ENCODE measurements at regions not wholly inside any gene's neighbourhood (a gene's known extent, or its start where the extent isn't known, plus 50 kb on each side); places are given as distances from the start of the nearest gene placed in this dataset.

DNA sequence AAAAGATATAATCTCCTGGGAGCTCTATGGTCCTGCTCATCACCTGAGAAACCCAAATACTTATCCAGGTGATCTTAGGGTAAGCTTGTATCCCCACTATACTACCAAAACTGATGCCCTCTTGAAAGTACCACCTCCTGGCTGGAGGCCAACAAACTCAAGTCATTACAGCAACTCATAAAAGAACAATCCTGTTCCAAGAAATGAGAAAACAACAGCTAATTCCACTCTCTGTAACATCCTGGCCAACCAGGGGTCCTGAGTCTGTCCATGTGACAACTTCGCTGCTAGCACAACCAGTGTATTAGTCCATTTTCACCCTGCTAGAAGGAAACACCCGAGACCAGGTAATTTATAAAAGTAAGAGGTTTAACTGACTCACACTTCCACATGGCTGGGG is 190.0 kb upstream of the BMP4 start:
- Histone ChIP-seq H3K9ac (ENCODE audit: insufficient read depth, low read length) (no peak overlapping the region), H3K27me3 (ENCODE audit: control insufficient read depth, insufficient read depth, low read length) (no peaks in the 10 kb centered on the region), H3K79me2 (ENCODE audit: control insufficient read depth, insufficient read depth, low read length) (no peaks in the 10 kb centered on the region), H3K27ac (ENCODE audit: insufficient read depth, low read length) (no peak overlapping the region), H4K20me1 (ENCODE audit: control insufficient read depth, extremely low read depth, insufficient read depth, low read length) (no peaks in the 10 kb centered on the region), H3K4me3 (replicated peaks in 1 of 4; ENCODE audit: control extremely low read depth in 1 of 4, insufficient read depth in 1 of 4, low read depth in 3 of 4, low read length in 4 of 4) (no peak overlapping the region), H3K4me2 (ENCODE audit: extremely low read depth, insufficient read depth, low read length) (no peak overlapping the region), H2AFZ (ENCODE audit: low read length) (no peak overlapping the region), H3K9me3 (ENCODE audit: control insufficient read depth, insufficient read depth, low read depth, low read length) (no peaks in the 10 kb centered on the region), H3K36me3 (ENCODE audit: control insufficient read depth, insufficient read depth, low read length) (no peaks in the 10 kb centered on the region), H3K4me1 (ENCODE audit: control insufficient read depth, extremely low read depth, insufficient read depth, low read length) (no peaks in the 10 kb centered on the region)
- no peak for TF ChIP-seq EZH2 (IDR thresholded peaks at IDR 0.05; ENCODE audit: low read length, missing control alignments)
- TF ChIP-seq, protein P1, sequence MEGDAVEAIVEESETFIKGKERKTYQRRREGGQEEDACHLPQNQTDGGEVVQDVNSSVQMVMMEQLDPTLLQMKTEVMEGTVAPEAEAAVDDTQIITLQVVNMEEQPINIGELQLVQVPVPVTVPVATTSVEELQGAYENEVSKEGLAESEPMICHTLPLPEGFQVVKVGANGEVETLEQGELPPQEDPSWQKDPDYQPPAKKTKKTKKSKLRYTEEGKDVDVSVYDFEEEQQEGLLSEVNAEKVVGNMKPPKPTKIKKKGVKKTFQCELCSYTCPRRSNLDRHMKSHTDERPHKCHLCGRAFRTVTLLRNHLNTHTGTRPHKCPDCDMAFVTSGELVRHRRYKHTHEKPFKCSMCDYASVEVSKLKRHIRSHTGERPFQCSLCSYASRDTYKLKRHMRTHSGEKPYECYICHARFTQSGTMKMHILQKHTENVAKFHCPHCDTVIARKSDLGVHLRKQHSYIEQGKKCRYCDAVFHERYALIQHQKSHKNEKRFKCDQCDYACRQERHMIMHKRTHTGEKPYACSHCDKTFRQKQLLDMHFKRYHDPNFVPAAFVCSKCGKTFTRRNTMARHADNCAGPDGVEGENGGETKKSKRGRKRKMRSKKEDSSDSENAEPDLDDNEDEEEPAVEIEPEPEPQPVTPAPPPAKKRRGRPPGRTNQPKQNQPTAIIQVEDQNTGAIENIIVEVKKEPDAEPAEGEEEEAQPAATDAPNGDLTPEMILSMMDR (conservative IDR thresholded peaks at IDR 0.05 in 1 of 2, IDR thresholded peaks at IDR 0.05 in 1 of 2; ENCODE audit: low read depth in 1 of 2, low read length in 2 of 2): no peak
- DNase-seq (ENCODE audit: low read depth in 2 of 2): no peak

DNA sequence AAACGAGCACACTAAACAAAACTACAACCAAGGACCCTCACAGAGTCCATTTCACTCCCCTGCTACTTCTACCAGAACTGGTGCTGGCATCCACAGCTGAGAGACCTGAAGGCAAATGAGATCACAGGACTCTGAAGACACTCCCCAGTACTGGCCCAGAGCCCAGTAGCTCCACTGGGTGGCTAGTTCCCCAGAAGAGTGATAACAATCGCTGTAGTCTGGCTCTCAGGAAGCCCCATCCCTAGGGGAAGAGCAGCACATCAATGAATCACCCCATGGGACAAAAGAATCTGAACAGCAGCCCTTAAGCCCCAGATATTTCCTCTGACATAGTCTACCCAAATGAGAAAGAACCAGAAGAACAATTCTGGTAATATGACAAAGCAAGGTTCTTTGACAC is 190.7 kb upstream of the BMP4 start:
- H3K79me2 ChIP-seq (ENCODE audit: control insufficient read depth, insufficient read depth, low read length): no peaks in the 10 kb centered on the region
- no peak overlapping the region for H3K27ac ChIP-seq (ENCODE audit: insufficient read depth, low read length)
- no peaks in the 10 kb centered on the region for H3K27me3 ChIP-seq (ENCODE audit: control insufficient read depth, insufficient read depth, low read length)
- no peak overlapping the region for H3K4me3 ChIP-seq (replicated peaks in 1 of 4; ENCODE audit: control extremely low read depth in 1 of 4, insufficient read depth in 1 of 4, low read depth in 3 of 4, low read length in 4 of 4)
- H3K4me2 ChIP-seq (ENCODE audit: extremely low read depth, insufficient read depth, low read length): no peak overlapping the region
- H2AFZ ChIP-seq (ENCODE audit: low read length): no peak overlapping the region
- no peaks in the 10 kb centered on the region for H3K9me3 ChIP-seq (ENCODE audit: control insufficient read depth, insufficient read depth, low read depth, low read length)
- DNase-seq (ENCODE audit: low read depth in 2 of 2): peak in 1 of 2 donors; percentile 81
- H4K20me1 ChIP-seq (ENCODE audit: control insufficient read depth, extremely low read depth, insufficient read depth, low read length): no peaks in the 10 kb centered on the region
- H3K36me3 ChIP-seq (ENCODE audit: control insufficient read depth, insufficient read depth, low read length): no peaks in the 10 kb centered on the region
- H3K4me1 ChIP-seq (ENCODE audit: control insufficient read depth, extremely low read depth, insufficient read depth, low read length): no peaks in the 10 kb centered on the region
- no peak for TF ChIP-seq EZH2 (IDR thresholded peaks at IDR 0.05; ENCODE audit: low read length, missing control alignments)
- TF ChIP-seq, protein P1 (conservative IDR thresholded peaks at IDR 0.05 in 1 of 2, IDR thresholded peaks at IDR 0.05 in 1 of 2; ENCODE audit: low read depth in 1 of 2, low read length in 2 of 2): no peak
- no peak overlapping the region for H3K9ac ChIP-seq (ENCODE audit: insufficient read depth, low read length)

DNA sequence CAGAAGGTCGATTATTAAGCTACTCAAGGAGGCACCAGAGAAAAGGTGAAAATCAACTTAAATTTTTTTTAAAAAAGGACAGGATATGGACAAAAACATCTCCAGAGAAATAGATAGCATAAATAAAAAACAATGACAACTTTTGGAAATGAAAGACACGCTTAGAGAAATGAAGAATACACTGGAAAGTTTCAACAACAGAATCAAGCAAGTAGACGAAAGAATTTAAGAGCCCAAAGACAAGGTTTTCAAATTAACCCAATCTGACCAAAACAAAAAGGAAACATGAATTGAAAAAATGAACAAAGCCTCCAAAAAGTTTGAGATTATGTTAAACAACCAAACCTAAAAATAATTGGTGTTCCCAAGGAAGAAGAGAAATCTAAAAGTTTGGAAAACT is 191.1 kb upstream of the BMP4 start:
- Histone ChIP-seq H3K4me2 (ENCODE audit: extremely low read depth, insufficient read depth, low read length) (no peak overlapping the region), H3K27me3 (ENCODE audit: control insufficient read depth, insufficient read depth, low read length) (no peaks in the 10 kb centered on the region), H3K9ac (ENCODE audit: insufficient read depth, low read length) (no peak overlapping the region), H4K20me1 (ENCODE audit: control insufficient read depth, extremely low read depth, insufficient read depth, low read length) (no peaks in the 10 kb centered on the region), H3K79me2 (ENCODE audit: control insufficient read depth, insufficient read depth, low read length) (no peaks in the 10 kb centered on the region), H3K4me3 (replicated peaks in 1 of 4; ENCODE audit: control extremely low read depth in 1 of 4, insufficient read depth in 1 of 4, low read depth in 3 of 4, low read length in 4 of 4) (no peak overlapping the region), H3K36me3 (ENCODE audit: control insufficient read depth, insufficient read depth, low read length) (no peaks in the 10 kb centered on the region), H3K9me3 (ENCODE audit: control insufficient read depth, insufficient read depth, low read depth, low read length) (no peaks in the 10 kb centered on the region), H3K27ac (ENCODE audit: insufficient read depth, low read length) (no peak overlapping the region), H2AFZ (ENCODE audit: low read length) (no peak overlapping the region), H3K4me1 (ENCODE audit: control insufficient read depth, extremely low read depth, insufficient read depth, low read length) (no peaks in the 10 kb centered on the region)
- no peak for DNase-seq (ENCODE audit: low read depth in 2 of 2)
- TF ChIP-seq EZH2 (IDR thresholded peaks at IDR 0.05; ENCODE audit: low read length, missing control alignments): no peak
- TF ChIP-seq, protein P1 (conservative IDR thresholded peaks at IDR 0.05 in 1 of 2, IDR thresholded peaks at IDR 0.05 in 1 of 2; ENCODE audit: low read depth in 1 of 2, low read length in 2 of 2): no peak
